GM18867 (cell line): ENCODE measurements at regions not wholly inside any gene's neighbourhood (a gene's known extent, or its start where the extent isn't known, plus 50 kb on each side); places are given as distances from the start of the nearest gene placed in this dataset.

Experiments used
- ATAC-seq: cut with Tn5 transposase; IDR thresholded peaks from one replicate; pipeline ENCODE4 v1.9.1; 2021; ENCODE audit warnings: mild to moderate bottlenecking, moderate library complexity; ENCODE audit not compliant: unreplicated experiment

GRCh38 chr12:108029051-108029835 lies 99.8 kb upstream of the WSCD2 start:
- ATAC-seq = no peak

GRCh38 chr12:108033090-108033489 lies 96.0 kb upstream of the WSCD2 start:
- no peak for ATAC-seq

- no peak for ATAC-seq
These were observed 93.7 kb upstream of the WSCD2 start for GRCh38 chr12:108035372-108035771.

- ATAC-seq = no peak
These were observed 91.1 kb upstream of the WSCD2 start for GRCh38 chr12:108037960-108038359.

GRCh38 chr12:108039794-108040193 lies 89.3 kb upstream of the WSCD2 start:
- ATAC-seq = no peak

- ATAC-seq = no peak
These were observed 88.1 kb upstream of the WSCD2 start for GRCh38 chr12:108040947-108041346.

- ATAC-seq = no peak
These were observed 85.8 kb upstream of the WSCD2 start for GRCh38 chr12:108043286-108043685.

- ATAC-seq = no peak
These were observed 85.1 kb upstream of the WSCD2 start for GRCh38 chr12:108043750-108044533.

GRCh38 chr12:108046135-108046534 lies 83.0 kb upstream of the WSCD2 start:
- ATAC-seq = no peak

GRCh38 chr12:108046650-108047049 lies 82.4 kb upstream of the WSCD2 start:
- no peak for ATAC-seq

GRCh38 chr12:108047071-108047550 lies 82.0 kb upstream of the WSCD2 start:
- no peak for ATAC-seq

GRCh38 chr12:108048686-108049085 lies 80.4 kb upstream of the WSCD2 start:
- no peak for ATAC-seq

GRCh38 chr12:108050696-108051095 lies 78.4 kb upstream of the WSCD2 start:
- no peak for ATAC-seq

GRCh38 chr12:108052260-108052659 lies 76.8 kb upstream of the WSCD2 start:
- no peak for ATAC-seq

GRCh38 chr12:108053512-108053911 lies 75.6 kb upstream of the WSCD2 start:
- no peak for ATAC-seq

- ATAC-seq = no peak
These were observed 74.6 kb upstream of the WSCD2 start for GRCh38 chr12:108054496-108054895.

GRCh38 chr12:108055141-108055540 lies 73.9 kb upstream of the WSCD2 start:
- no peak for ATAC-seq

- no peak for ATAC-seq
These were observed 69.0 kb upstream of the WSCD2 start for GRCh38 chr12:108060067-108060466.

- no peak for ATAC-seq
These were observed 68.2 kb upstream of the WSCD2 start for GRCh38 chr12:108060903-108061302.

- no peak for ATAC-seq
These were observed 65.9 kb upstream of the WSCD2 start for GRCh38 chr12:108063192-108063591.

GRCh38 chr12:108065069-108065468 lies 64.0 kb upstream of the WSCD2 start:
- no peak for ATAC-seq
